HEK293T (cell line): ENCODE measurements at regions not wholly inside any gene's neighbourhood (a gene's known extent, or its start where the extent isn't known, plus 50 kb on each side); places are given as distances from the start of the nearest gene placed in this dataset.

Experiments
- CTCF ChIA-PET: fragments of 350-600 bp; formaldehyde crosslinking; extraction: SDS; loops from one replicate; lab custom pipeline; 2021; ENCODE audit warnings: antibody characterized with exemption, inconsistent platforms; lab: Yijun Ruan, JAX
- POLR2A ChIA-PET: fragments of 350-600 bp; formaldehyde crosslinking; extraction: SDS; loops from one replicate; lab custom pipeline; 2020; ENCODE audit warnings: antibody characterized with exemption, inconsistent platforms; lab: Yijun Ruan, JAX
- DNase-seq: peaks from one replicate; pipeline ENCODE4 v3.0.0; 2012; ENCODE audit warnings: mixed read lengths; ENCODE audit errors: extremely low spot score
- ARNT ChIP-seq: fragments of 450-650 bp; IDR thresholded peaks from 2 replicates; pipeline ENCODE4 v1.6.1; 2017; ENCODE audit warnings: mild to moderate bottlenecking
- BHLHE40 ChIP-seq: fragments of 450-650 bp; IDR thresholded peaks from 2 replicates; pipeline ENCODE4 v1.6.1; 2016; ENCODE audit warnings: mild to moderate bottlenecking, moderate library complexity, borderline replicate concordance
- CTBP1 ChIP-seq: fragments of 450-650 bp; IDR thresholded peaks from 2 replicates; pipeline ENCODE4 v1.6.1; 2016; ENCODE audit warnings: borderline replicate concordance
- ELF4 ChIP-seq: fragments of 450-650 bp; IDR thresholded peaks from 2 replicates; pipeline ENCODE4 v1.6.1; 2017; ENCODE audit warnings: antibody characterized with exemption
- FOXA1 ChIP-seq: fragments of 450-650 bp; IDR thresholded peaks from 2 replicates; pipeline ENCODE4 v1.6.1; 2016; ENCODE audit warnings: mild to moderate bottlenecking
- FOXK2 ChIP-seq: fragments of 450-650 bp; IDR thresholded peaks from 2 replicates; pipeline ENCODE4 v1.6.1; 2016; ENCODE audit warnings: mild to moderate bottlenecking
- FOXM1 ChIP-seq: fragments of 450-650 bp; IDR thresholded peaks from 2 replicates; pipeline ENCODE4 v1.6.1; 2017; ENCODE audit warnings: mild to moderate bottlenecking, borderline replicate concordance
- HDGF ChIP-seq: fragments of 450-650 bp; IDR thresholded peaks from 2 replicates; pipeline ENCODE4 v1.6.1; 2017; ENCODE audit warnings: antibody characterized with exemption, borderline replicate concordance
- L3MBTL2 ChIP-seq: fragments of 450-650 bp; conservative IDR thresholded peaks from 2 replicates; pipeline ENCODE4 v1.6.1; 2016; ENCODE audit warnings: mild to moderate bottlenecking
- LEF1 ChIP-seq: fragments of 450-650 bp; IDR thresholded peaks from 2 replicates; pipeline ENCODE4 v1.6.1; 2017; ENCODE audit warnings: mild to moderate bottlenecking, borderline replicate concordance
- NFRKB ChIP-seq: fragments of 450-650 bp; IDR thresholded peaks from 2 replicates; pipeline ENCODE4 v1.6.1; 2016; ENCODE audit warnings: mild to moderate bottlenecking, moderate library complexity
- SP1 ChIP-seq: fragments of 450-650 bp; IDR thresholded peaks from 2 replicates; pipeline ENCODE4 v1.6.1; 2017
- SUZ12 ChIP-seq: fragments of 450-650 bp; IDR thresholded peaks from 2 replicates; pipeline ENCODE4 v1.6.1; 2016; ENCODE audit warnings: mild to moderate bottlenecking
- TARDBP ChIP-seq: fragments of 450-650 bp; IDR thresholded peaks from 2 replicates; pipeline ENCODE4 v1.6.1; 2016
- ZNF384 ChIP-seq: fragments of 450-650 bp; IDR thresholded peaks from 2 replicates; pipeline ENCODE4 v1.6.1; 2016
- TF ChIP-seq, protein P1 (sequence below): fragments of 450-650 bp; IDR thresholded peaks from 2 replicates; pipeline ENCODE4 v1.6.1; 2016

GRCh38 chr13:44703371-44703770, 127.2 kb upstream of the TSC22D1 start:
- DNase-seq = no peak
- POLR2A ChIA-PET = no interaction called here
- no peak for TF ChIP-seq ARNT
- TF ChIP-seq SP1 = no peak
- TF ChIP-seq CTBP1 = no peak
- TF ChIP-seq SUZ12 = no peak
- TF ChIP-seq LEF1 = no peak
- no peak for TF ChIP-seq L3MBTL2
- TF ChIP-seq TARDBP = no peak
- TF ChIP-seq FOXM1 = no peak
- no peak for TF ChIP-seq FOXK2
- TF ChIP-seq, protein P1, sequence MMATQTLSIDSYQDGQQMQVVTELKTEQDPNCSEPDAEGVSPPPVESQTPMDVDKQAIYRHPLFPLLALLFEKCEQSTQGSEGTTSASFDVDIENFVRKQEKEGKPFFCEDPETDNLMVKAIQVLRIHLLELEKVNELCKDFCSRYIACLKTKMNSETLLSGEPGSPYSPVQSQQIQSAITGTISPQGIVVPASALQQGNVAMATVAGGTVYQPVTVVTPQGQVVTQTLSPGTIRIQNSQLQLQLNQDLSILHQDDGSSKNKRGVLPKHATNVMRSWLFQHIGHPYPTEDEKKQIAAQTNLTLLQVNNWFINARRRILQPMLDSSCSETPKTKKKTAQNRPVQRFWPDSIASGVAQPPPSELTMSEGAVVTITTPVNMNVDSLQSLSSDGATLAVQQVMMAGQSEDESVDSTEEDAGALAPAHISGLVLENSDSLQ = no peak
- TF ChIP-seq BHLHE40 = no peak
- no peak for TF ChIP-seq HDGF
- TF ChIP-seq ELF4 = no peak
- TF ChIP-seq NFRKB = no peak
- CTCF ChIA-PET = no interaction called here

DNA sequence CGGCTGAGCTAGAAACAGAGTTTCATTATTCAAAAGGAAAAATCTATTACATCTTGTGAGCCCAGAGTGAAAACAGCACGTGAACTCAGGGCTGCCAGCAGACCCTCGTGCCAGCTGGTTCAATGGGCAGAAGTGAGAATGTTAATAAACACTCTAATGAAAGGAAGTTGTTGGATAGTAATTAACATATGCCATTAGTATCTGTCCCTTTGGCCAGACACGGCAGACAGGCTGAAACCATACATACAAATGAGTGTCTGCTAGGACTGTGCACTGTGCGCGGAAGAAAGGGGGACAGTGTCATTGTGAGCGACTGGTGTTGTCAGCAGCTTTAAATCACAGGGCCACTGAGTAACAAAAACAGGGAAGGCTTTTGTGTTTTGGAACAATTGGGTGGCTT, 121.9 kb upstream of the TSC22D1 start:
- DNase-seq = no peak
- CTCF ChIA-PET = no interaction called here
- TF ChIP-seq NFRKB (no peak), BHLHE40 (no peak), FOXM1 (no peak), SP1 (no peak), LEF1 (no peak), FOXK2 (no peak), ARNT (no peak), HDGF (no peak), ELF4 (no peak), CTBP1 (no peak), L3MBTL2 (no peak), FOXA1 (no peak), ZNF384 (no peak), TARDBP (no peak), SUZ12 (no peak)
- TF ChIP-seq, protein P1 = no peak
- POLR2A ChIA-PET = no interaction called here

DNA sequence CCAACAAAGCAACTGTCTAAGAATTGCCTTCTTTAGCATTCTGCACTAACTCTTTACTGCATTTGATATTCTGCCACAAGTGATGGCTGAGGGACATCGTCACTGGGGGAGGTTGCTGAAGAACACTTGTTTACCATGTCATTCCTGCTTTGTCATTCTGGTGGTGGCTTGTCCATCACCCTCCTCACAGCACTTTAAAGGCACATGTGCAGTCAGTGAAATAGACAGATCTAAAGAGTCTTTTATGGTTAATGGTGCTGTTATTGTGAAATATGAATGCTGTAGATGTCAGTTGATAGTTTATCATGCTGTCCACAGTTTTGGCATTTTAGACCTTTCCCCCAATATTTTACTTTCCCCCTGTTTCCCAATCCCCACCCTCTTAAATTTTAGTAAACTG, 120.9 kb upstream of the TSC22D1 start:
- ChIA-PET POLR2A (no interaction called here), CTCF (no interaction called here)
- DNase-seq = no peak
- TF ChIP-seq FOXM1 (no peak), L3MBTL2 (no peak), NFRKB (no peak), SUZ12 (no peak), ARNT (no peak), LEF1 (no peak), FOXA1 (no peak), CTBP1 (no peak), BHLHE40 (no peak), FOXK2 (no peak)
- TF ChIP-seq, protein P1 = no peak

GRCh38 chr13:44695520-44695919, 119.4 kb upstream of the TSC22D1 start:
- no peak for DNase-seq
- ChIA-PET POLR2A (no interaction called here), CTCF (interaction anchor here (0.6 to 1.1 kb wide), 2 partner anchors 45 to 152 kb away, joined by 3 to 5 read pairs; no protein-coding TSS in a partner anchor)
- TF ChIP-seq SUZ12 = no peak

DNA sequence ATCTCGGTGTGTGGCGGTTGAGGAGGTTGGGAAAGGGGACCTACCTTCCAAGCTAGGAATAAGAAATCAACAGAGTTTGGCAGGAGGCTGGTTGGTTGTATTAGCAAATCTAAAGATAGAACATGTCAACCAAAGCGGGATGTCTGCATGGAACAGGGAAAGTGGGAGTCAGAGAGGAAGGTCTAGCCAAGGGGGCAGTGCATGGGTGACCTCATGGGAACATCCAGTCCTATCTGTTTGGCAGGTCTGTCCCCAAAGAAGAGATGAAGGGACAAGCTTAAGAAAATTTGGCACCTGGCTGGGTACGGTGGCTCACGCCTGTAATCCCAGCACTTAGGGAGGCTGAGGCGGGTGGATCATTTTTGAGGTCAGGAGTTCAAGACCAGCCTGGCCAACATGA, 118.7 kb upstream of the TSC22D1 start:
- DNase-seq = no peak
- TF ChIP-seq LEF1 (no peak), ZNF384 (no peak), L3MBTL2 (no peak), FOXA1 (no peak)
- ChIA-PET CTCF (interaction anchor here (0.6 to 1.1 kb wide), 2 partner anchors 45 to 152 kb away, joined by 3 to 5 read pairs; no protein-coding TSS in a partner anchor), POLR2A (no interaction called here)

- DNase-seq = no peak
- ChIA-PET CTCF (no interaction called here), POLR2A (no interaction called here)
- TF ChIP-seq, protein P1 = no peak
- no peak for TF ChIP-seq SP1
- no peak for TF ChIP-seq FOXA1
- no peak for TF ChIP-seq FOXK2
- TF ChIP-seq NFRKB = no peak
- no peak for TF ChIP-seq CTBP1
- TF ChIP-seq ELF4 = no peak
These were observed 118.2 kb upstream of the TSC22D1 start for GRCh38 chr13:44694291-44694690.
